PC-3 (cell line): ENCODE measurements at regions not wholly inside any gene's neighbourhood (a gene's known extent, or its start where the extent isn't known, plus 50 kb on each side); places are given as distances from the start of the nearest gene placed in this dataset.

Experiments used
- ATAC-seq: fragments of 200-7000 bp; cut with Tn5 transposase; 2 replicates; pipeline ENCODE4 v1.9.1; 2020; ENCODE audit warnings: mild to moderate bottlenecking, moderate library complexity
- BruUV-seq: library from RNA; stranded (reverse); fragments of 400-500 nt; replicated peaks from 2 replicates; lab custom pipeline; 2021; lab: Mats Ljungman, UMichigan
- CTCF ChIA-PET: fragments of 300-600 bp; sonication (Branson Sonifier 250); formaldehyde crosslinking; loops from one replicate; lab custom pipeline; 2022; ENCODE audit warnings: antibody characterized with exemption; lab: Charles Lee
- POLR2A ChIA-PET: fragments of 300-600 bp; sonication (Branson Sonifier 250); formaldehyde crosslinking; loops from one replicate; lab custom pipeline; 2022; ENCODE audit warnings: antibody characterized with exemption; ENCODE audit not compliant: unreplicated experiment; lab: Charles Lee
- DNase-seq: peaks from one replicate; pipeline ENCODE4 v3.0.0-alpha.2; 2015
- H2AFZ ChIP-seq: fragments of 300-600 bp; sonication (generic); 2 replicates; pipeline ENCODE4 v1.6.0; 2016; ENCODE audit warnings: antibody characterized with exemption, low read length
- H3F3A ChIP-seq: fragments of 300-600 bp; sonication (generic); one replicate; pipeline ENCODE4 v1.6.0; 2017; ENCODE audit warnings: antibody characterized with exemption, low read length, control low read depth, mild to moderate bottlenecking; ENCODE audit not compliant: unreplicated experiment
- H3K27ac ChIP-seq: fragments of 300-600 bp; sonication (generic); 2 replicates; pipeline ENCODE4 v1.5.1; 2016; ENCODE audit warnings: mild to moderate bottlenecking, low read length
- H3K27me3 ChIP-seq: fragments of 300-600 bp; sonication (generic); 2 replicates; pipeline ENCODE4 v1.6.1; 2016; ENCODE audit warnings: low read length, mixed read lengths
- H3K36me3 ChIP-seq: fragments of 300-600 bp; sonication (generic); 2 replicates; pipeline ENCODE4 v1.6.1; 2016; ENCODE audit warnings: low read depth, mixed run types, low read length, mixed read lengths
- H3K4me1 ChIP-seq: fragments of 300-600 bp; sonication (generic); 2 replicates; pipeline ENCODE4 v1.5.1; 2016; ENCODE audit warnings: low read length; ENCODE audit not compliant: insufficient read depth
- H3K4me2 ChIP-seq: fragments of 300-600 bp; sonication (generic); 2 replicates; pipeline ENCODE4 v1.6.0; 2016; ENCODE audit warnings: low read length
- H3K4me3 ChIP-seq: fragments of 300-600 bp; sonication (generic); 2 replicates; pipeline ENCODE4 v1.5.1; 2016; ENCODE audit warnings: mild to moderate bottlenecking, low read length, mixed read lengths
- H3K79me2 ChIP-seq: fragments of 300-600 bp; sonication (generic); 2 replicates; pipeline ENCODE4 v1.6.1; 2017; ENCODE audit warnings: low read length, mixed read lengths
- H3K9ac ChIP-seq: fragments of 300-600 bp; sonication (generic); 2 replicates; pipeline ENCODE4 v1.6.0; 2016; ENCODE audit warnings: mild to moderate bottlenecking, low read length
- H3K9me2 ChIP-seq: fragments of 300-600 bp; sonication (generic); replicated peaks from 2 replicates; pipeline ENCODE4 v1.6.1; 2016; ENCODE audit warnings: mixed run types, low read length, mixed read lengths
- H3K9me3 ChIP-seq: fragments of 300-600 bp; sonication (generic); 2 replicates; pipeline ENCODE4 v1.6.1; 2016; ENCODE audit warnings: low read length, mixed read lengths
- H4K20me1 ChIP-seq: fragments of 300-600 bp; sonication (generic); 2 replicates; pipeline ENCODE4 v1.6.1; 2016; ENCODE audit warnings: low read length, mixed read lengths
- EZH2 ChIP-seq: fragments of 300-600 bp; sonication (generic); IDR thresholded peaks from one replicate; pipeline ENCODE4 v1.6.1; 2017; ENCODE audit warnings: antibody characterized with exemption, mild to moderate bottlenecking, low read length; ENCODE audit not compliant: unreplicated experiment
- EZH2phosphoT487 ChIP-seq: fragments of 300-600 bp; sonication (generic); IDR thresholded peaks from 2 replicates; pipeline ENCODE4 v1.6.1; 2018; ENCODE audit warnings: mild to moderate bottlenecking, antibody characterized with exemption, low read length, borderline replicate concordance
- intact Hi-C: fragments of 100-400 bp; cut with micrococcal nuclease; formaldehyde crosslinking; loops from 2 replicates; pipeline ENCODE4 v1.9.0; 2023
- TF ChIP-seq, protein P1 (sequence below): fragments of 300-600 bp; sonication (generic); conservative IDR thresholded peaks from 2 replicates; pipeline ENCODE4 v1.5.1; 2017; ENCODE audit warnings: antibody characterized with exemption, low read depth, mild to moderate bottlenecking, low read length

DNA sequence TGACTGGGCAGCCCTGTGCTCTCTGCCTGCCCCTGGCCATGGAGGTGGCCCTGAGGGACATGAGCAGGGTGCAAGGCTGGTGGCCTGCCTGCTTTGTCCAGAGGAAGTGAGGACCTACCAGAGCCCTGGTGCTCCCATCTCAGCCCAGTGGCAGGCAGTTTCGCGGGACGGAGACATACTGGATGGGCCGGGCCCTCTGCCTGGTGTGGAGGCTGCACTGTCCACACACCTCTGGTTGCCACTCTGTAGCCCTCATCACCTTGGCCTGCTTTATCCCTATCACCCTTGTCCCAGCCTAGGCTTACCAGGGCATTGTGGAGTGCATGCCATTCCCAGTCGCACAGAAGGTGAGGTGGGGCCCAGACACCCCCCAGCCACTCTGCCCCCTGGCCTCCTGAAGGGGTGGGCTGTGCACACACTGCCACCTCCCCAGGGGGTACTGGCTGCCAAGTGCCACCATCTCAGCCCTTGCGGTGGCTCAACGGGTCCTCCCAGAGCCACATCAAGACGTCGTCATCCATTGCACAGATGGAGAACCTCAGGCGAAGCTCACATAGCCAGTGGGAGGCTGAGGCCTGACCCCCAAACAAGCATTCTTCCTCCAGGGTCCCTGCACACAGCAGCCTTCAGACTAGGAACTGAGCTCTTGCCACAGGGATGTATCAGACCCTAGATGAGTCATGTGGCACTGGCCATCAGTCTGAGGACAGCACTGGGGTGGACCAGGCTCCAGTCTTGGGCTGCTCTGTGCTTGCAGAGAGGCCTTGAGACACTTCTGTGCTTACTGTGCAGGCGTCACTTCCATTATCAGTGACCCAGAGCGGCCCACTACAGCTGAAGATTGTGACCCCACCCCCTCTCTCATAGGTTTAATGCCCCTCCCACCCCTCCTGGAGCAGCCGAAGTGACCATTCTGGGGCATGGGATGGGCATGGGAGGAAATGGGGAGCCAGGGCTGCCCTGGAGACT is 176.1 kb downstream of the IGLL1 start:
- no peak overlapping the region for H3K27ac ChIP-seq
- BruUV-seq, result no TSS peak
- CTCF ChIA-PET, result no interaction called here

GRCh38 chr22:23403152-23403719 is 176.9 kb downstream of the IGLL1 start:
- Histone ChIP-seq H3K27me3 (no peaks in the 10 kb centered on the region), H3K4me1 (no peaks in the 10 kb centered on the region), H3K27ac (no peak overlapping the region), H3F3A (no peaks in the 10 kb centered on the region), H3K36me3 (no peaks in the 10 kb centered on the region), H3K79me2 (no peaks in the 10 kb centered on the region), H3K9me2 (no peaks in the 10 kb centered on the region), H2AFZ (peak overlapping the region; percentile 59; the same call in 1 of the 2 replicates), H3K4me3 (peak overlapping the region; percentile 38; the same call in 1 of the 2 replicates), H4K20me1 (no peaks in the 10 kb centered on the region), H3K9me3 (no peaks in the 10 kb centered on the region), H3K9ac (peak overlapping the region; percentile 37; the same call in 1 of the 2 replicates), H3K4me2 (peak overlapping the region; percentile 56)
- BruUV-seq, result no TSS peak
- ChIA-PET POLR2A (no interaction called here), CTCF (no interaction called here)
- intact Hi-C loops, result no loop called here
- ATAC-seq, result no peak
- no peak for DNase-seq
- TF ChIP-seq, protein P1, sequence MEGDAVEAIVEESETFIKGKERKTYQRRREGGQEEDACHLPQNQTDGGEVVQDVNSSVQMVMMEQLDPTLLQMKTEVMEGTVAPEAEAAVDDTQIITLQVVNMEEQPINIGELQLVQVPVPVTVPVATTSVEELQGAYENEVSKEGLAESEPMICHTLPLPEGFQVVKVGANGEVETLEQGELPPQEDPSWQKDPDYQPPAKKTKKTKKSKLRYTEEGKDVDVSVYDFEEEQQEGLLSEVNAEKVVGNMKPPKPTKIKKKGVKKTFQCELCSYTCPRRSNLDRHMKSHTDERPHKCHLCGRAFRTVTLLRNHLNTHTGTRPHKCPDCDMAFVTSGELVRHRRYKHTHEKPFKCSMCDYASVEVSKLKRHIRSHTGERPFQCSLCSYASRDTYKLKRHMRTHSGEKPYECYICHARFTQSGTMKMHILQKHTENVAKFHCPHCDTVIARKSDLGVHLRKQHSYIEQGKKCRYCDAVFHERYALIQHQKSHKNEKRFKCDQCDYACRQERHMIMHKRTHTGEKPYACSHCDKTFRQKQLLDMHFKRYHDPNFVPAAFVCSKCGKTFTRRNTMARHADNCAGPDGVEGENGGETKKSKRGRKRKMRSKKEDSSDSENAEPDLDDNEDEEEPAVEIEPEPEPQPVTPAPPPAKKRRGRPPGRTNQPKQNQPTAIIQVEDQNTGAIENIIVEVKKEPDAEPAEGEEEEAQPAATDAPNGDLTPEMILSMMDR, result no peak
- TF ChIP-seq EZH2phosphoT487, result no peak
- no peak for TF ChIP-seq EZH2

More for the DNA sequence above, 176.1 kb downstream of the IGLL1 start:
- intact Hi-C loops, result no loop called here
- no peaks in the 10 kb centered on the region for H3K79me2 ChIP-seq
- TF ChIP-seq EZH2phosphoT487 (no peak), EZH2 (no peak)
- no peak overlapping the region for H3K9ac ChIP-seq
- no peak overlapping the region for H3K4me2 ChIP-seq
- 0 out of 2 replicates have a peak, but pooled peaks cover 3% of the 10 kb centered on the region for H3K27me3 ChIP-seq
- ATAC-seq, result no peak
- no peak for DNase-seq
- H4K20me1 ChIP-seq, result no peaks in the 10 kb centered on the region
- no peaks in the 10 kb centered on the region for H3K4me1 ChIP-seq
- H3K4me3 ChIP-seq, result no peak overlapping the region
- H3K9me2 ChIP-seq, result no peaks in the 10 kb centered on the region
- POLR2A ChIA-PET, result no interaction called here
- no peaks in the 10 kb centered on the region for H3K36me3 ChIP-seq
- no peak overlapping the region for H2AFZ ChIP-seq
- H3F3A ChIP-seq, result no peaks in the 10 kb centered on the region
- no peaks in the 10 kb centered on the region for H3K9me3 ChIP-seq

DNA sequence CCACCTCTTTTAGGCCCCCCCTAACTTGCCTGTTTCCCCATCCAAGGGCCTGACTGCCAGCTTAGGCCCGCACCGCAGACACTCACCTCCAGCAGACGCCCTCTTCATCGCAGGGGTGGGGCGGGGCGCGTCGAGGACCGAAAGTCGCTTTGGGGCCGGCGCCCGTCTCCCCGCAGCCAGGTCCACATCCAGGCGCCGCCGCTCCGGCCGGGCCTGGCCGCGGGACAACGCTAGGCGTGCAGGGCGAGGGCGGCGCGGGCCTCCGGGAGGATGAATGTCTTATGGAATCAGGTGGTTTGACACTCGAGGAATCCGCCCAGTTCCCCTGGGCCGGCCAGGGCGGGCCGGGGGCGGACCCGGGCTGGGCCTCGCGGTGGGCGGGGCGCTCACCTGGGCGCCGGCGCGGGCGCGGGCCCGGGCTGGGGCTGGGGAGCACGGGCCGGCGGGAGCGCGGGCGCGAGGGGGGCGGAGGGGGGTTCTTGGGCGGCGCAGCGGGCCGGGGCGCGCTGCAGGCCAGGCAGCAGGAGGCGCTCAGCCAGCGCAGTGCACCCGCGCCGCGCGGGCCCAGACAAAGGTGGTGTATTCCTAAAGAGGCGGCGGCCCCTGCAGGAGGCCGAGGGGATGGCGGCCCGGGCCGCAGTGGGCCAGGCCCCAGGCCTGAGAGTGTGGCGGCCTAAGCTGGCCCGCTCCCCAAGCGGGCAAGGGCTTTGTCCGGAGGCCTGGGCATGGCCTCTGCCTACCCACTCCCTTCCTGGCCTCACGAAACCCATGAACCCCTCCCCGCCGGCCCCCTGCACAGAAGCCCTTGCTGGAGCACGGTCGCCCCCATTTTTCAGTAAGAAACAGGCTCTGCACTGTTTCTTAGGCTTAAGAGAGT is 177.6 kb downstream of the IGLL1 start:
- H3K36me3 ChIP-seq, result no peaks in the 10 kb centered on the region
- H3K4me1 ChIP-seq, result no peaks in the 10 kb centered on the region
- peak overlapping the region; percentile 64 for H3K4me3 ChIP-seq
- H3K27me3 ChIP-seq, result no peaks in the 10 kb centered on the region
- H4K20me1 ChIP-seq, result no peaks in the 10 kb centered on the region
- POLR2A ChIA-PET, result no interaction called here
- H3K4me2 ChIP-seq, result peak overlapping the region; percentile 89
- H3K9ac ChIP-seq, result peak overlapping the region; percentile 37; the same call in 1 of the 2 replicates
- peak overlapping the region; percentile 92 for H2AFZ ChIP-seq
- no peaks in the 10 kb centered on the region for H3K9me2 ChIP-seq
- DNase-seq (peak; percentile 74), ATAC-seq (peak; percentile 91)
- TF ChIP-seq, protein P1, result peak; percentile 48
- TF ChIP-seq EZH2 (no peak), EZH2phosphoT487 (no peak)
- H3K9me3 ChIP-seq, result no peaks in the 10 kb centered on the region
- CTCF ChIA-PET, result no interaction called here
- intact Hi-C loops, result loop anchor here (1.0 kb wide), 1 partner anchor 137 kb away; no protein-coding TSS in a partner anchor
- no peaks in the 10 kb centered on the region for H3K79me2 ChIP-seq
- no peak overlapping the region for H3K27ac ChIP-seq
- no peaks in the 10 kb centered on the region for H3F3A ChIP-seq
- no TSS peak for BruUV-seq
